ENCODE measurements at regions not wholly inside any gene's neighbourhood (a gene's known extent, or its start where the extent isn't known, plus 50 kb on each side); places are given as distances from the start of the nearest gene placed in this dataset.

DNA sequence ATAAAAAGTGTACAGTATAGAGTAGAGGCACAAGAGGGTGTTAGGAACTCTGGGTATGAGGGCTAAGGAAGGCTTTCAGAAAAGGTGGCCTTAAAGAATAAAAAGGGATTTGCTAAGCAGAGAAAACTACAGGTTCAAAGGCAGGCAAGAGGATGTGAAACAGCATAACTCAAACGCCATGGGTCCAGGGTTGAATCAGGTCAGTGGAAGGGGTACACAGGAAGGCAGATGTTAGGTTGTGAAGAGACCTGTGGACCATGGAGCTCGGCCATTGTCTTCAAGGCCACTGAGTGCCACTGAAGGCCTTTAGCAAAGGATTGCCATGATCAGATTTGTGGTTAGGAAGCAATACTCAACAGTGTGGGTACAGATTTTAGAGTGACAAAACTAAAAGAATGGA lies 108.2 kb upstream of the FAM98A start (continued):
- TF ChIP-seq, protein P1, sequence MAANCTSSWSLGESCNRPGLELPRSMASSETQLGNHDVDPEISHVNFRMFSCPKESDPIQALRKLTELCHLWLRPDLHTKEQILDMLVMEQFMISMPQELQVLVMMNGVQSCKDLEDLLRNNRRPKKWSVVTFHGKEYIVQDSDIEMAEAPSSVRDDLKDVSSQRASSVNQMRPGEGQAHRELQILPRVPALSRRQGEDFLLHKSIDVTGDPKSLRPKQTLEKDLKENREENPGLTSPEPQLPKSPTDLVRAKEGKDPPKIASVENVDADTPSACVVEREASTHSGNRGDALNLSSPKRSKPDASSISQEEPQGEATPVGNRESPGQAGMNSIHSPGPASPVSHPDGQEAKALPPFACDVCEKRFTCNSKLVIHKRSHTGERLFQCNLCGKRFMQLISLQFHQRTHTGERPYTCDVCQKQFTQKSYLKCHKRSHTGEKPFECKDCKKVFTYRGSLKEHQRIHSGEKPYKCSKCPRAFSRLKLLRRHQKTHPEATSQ (tag by site-specific recombination; IDR thresholded peaks at IDR 0.05): no peak
- TF ChIP-seq ZNF645 (tag by site-specific recombination; IDR thresholded peaks at IDR 0.05) (no peak), ZNF626 (tag by site-specific recombination; IDR thresholded peaks at IDR 0.05) (no peak), ZSCAN16 (tag by site-specific recombination; IDR thresholded peaks at IDR 0.05) (no peak), ZNF501 (tag by site-specific recombination; IDR thresholded peaks at IDR 0.05) (no peak), ZNF366 (tag by site-specific recombination; conservative IDR thresholded peaks at IDR 0.05) (no peak), ZNF488 (tag by site-specific recombination; IDR thresholded peaks at IDR 0.05) (no peak)
- TF ChIP-seq, protein P2, sequence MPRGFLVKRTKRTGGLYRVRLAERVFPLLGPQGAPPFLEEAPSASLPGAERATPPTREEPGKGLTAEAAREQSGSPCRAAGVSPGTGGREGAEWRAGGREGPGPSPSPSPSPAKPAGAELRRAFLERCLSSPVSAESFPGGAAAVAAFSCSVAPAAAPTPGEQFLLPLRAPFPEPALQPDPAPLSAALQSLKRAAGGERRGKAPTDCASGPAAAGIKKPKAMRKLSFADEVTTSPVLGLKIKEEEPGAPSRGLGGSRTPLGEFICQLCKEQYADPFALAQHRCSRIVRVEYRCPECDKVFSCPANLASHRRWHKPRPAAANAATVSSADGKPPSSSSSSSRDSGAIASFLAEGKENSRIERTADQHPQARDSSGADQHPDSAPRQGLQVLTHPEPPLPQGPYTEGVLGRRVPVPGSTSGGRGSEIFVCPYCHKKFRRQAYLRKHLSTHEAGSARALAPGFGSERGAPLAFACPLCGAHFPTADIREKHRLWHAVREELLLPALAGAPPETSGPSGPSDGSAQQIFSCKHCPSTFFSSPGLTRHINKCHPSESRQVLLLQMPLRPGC (tag by site-specific recombination; IDR thresholded peaks at IDR 0.05): no peak

GRCh38 chr2:33706410-33706809 lies 107.3 kb upstream of the FAM98A start:
- Histone ChIP-seq H3K4me1 (ENCODE audit: control insufficient read depth, insufficient read depth, low read length) (no peaks in the 10 kb centered on the region), H3K9me3 (ENCODE audit: control insufficient read depth, insufficient read depth, low read depth, low read length) (no peaks in the 10 kb centered on the region), H3K4me3 (ENCODE audit: low read depth, low read length) (no peak overlapping the region), H3K36me3 (ENCODE audit: control insufficient read depth in 2 of 2, insufficient read depth in 1 of 2, low read length in 2 of 2) (no peaks in the 10 kb centered on the region), H3K27ac (ENCODE audit: extremely low read depth, low read depth, low read length) (no peak overlapping the region)
- ChIA-PET POLR2A (no interaction called here), CTCF (no interaction called here)
- no peak for TF ChIP-seq ZNF292 (tag by site-specific recombination; IDR thresholded peaks at IDR 0.05; ENCODE audit: borderline replicate concordance, low read depth)
- TF ChIP-seq GLIS1 (tag by site-specific recombination; IDR thresholded peaks at IDR 0.05): no peak
- TF ChIP-seq ZNF560 (tag by site-specific recombination; IDR thresholded peaks at IDR 0.05; ENCODE audit: borderline replicate concordance): no peak
- TF ChIP-seq GLI4 (tag by site-specific recombination; IDR thresholded peaks at IDR 0.05): no peak
- no peak for TF ChIP-seq ZNF654 (tag by site-specific recombination; IDR thresholded peaks at IDR 0.05; ENCODE audit: low read depth)

- CTCF ChIA-PET: interaction anchor here (1.5 kb wide), 1 partner anchor 1706 kb away, joined by 3 read pairs; no protein-coding TSS in a partner anchor
- Histone ChIP-seq H3K9me3 (ENCODE audit: control insufficient read depth, insufficient read depth, low read depth, low read length) (no peaks in the 10 kb centered on the region), H3K36me3 (ENCODE audit: control insufficient read depth in 2 of 2, insufficient read depth in 1 of 2, low read length in 2 of 2) (no peaks in the 10 kb centered on the region), H3K4me3 (ENCODE audit: low read depth, low read length) (no peak overlapping the region), H3K4me1 (ENCODE audit: control insufficient read depth, insufficient read depth, low read length) (no peaks in the 10 kb centered on the region), H3K27ac (ENCODE audit: extremely low read depth, low read depth, low read length) (no peak overlapping the region)
- POLR2A ChIA-PET: no interaction called here
- TF ChIP-seq ZBTB7A (tag by site-specific recombination; IDR thresholded peaks at IDR 0.05; ENCODE audit: low read depth) (no peak), ZNF174 (tag by site-specific recombination; IDR thresholded peaks at IDR 0.05) (no peak), ZNF518A (tag by site-specific recombination; conservative IDR thresholded peaks at IDR 0.05; ENCODE audit: low read depth) (no peak), ZNF654 (tag by site-specific recombination; IDR thresholded peaks at IDR 0.05; ENCODE audit: low read depth) (no peak), ZNF548 (tag by site-specific recombination; IDR thresholded peaks at IDR 0.05) (no peak), GLIS1 (tag by site-specific recombination; IDR thresholded peaks at IDR 0.05) (no peak), ZNF473 (tag by site-specific recombination; IDR thresholded peaks at IDR 0.05) (no peak), ZNF266 (tag by site-specific recombination; IDR thresholded peaks at IDR 0.05; ENCODE audit: low read depth) (no peak)
- TF ChIP-seq, protein P3, sequence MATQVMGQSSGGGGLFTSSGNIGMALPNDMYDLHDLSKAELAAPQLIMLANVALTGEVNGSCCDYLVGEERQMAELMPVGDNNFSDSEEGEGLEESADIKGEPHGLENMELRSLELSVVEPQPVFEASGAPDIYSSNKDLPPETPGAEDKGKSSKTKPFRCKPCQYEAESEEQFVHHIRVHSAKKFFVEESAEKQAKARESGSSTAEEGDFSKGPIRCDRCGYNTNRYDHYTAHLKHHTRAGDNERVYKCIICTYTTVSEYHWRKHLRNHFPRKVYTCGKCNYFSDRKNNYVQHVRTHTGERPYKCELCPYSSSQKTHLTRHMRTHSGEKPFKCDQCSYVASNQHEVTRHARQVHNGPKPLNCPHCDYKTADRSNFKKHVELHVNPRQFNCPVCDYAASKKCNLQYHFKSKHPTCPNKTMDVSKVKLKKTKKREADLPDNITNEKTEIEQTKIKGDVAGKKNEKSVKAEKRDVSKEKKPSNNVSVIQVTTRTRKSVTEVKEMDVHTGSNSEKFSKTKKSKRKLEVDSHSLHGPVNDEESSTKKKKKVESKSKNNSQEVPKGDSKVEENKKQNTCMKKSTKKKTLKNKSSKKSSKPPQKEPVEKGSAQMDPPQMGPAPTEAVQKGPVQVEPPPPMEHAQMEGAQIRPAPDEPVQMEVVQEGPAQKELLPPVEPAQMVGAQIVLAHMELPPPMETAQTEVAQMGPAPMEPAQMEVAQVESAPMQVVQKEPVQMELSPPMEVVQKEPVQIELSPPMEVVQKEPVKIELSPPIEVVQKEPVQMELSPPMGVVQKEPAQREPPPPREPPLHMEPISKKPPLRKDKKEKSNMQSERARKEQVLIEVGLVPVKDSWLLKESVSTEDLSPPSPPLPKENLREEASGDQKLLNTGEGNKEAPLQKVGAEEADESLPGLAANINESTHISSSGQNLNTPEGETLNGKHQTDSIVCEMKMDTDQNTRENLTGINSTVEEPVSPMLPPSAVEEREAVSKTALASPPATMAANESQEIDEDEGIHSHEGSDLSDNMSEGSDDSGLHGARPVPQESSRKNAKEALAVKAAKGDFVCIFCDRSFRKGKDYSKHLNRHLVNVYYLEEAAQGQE (tag by site-specific recombination; IDR thresholded peaks at IDR 0.05): no peak
Measured at GRCh38 chr2:33704406-33704855, 105.3 kb upstream of the FAM98A start.

Data from HEK293 (cell line).